GM23338 (cell line): ENCODE measurements at regions not wholly inside any gene's neighbourhood (a gene's known extent, or its start where the extent isn't known, plus 50 kb on each side); places are given as distances from the start of the nearest gene placed in this dataset.

ENCODE experiments used
- ATAC-seq: fragments of 200-7000 bp; cut with Tn5 transposase; 3 replicates; pipeline ENCODE4 v1.9.1; 2020
- DNase-seq: peaks from one replicate; pipeline ENCODE4 v3.0.0-alpha.2; 2015; ENCODE audit warnings: low spot score
- H2AFZ ChIP-seq: fragments of 200-600 bp; sonication (generic); 2 replicates; pipeline ENCODE4 v1.8.0; 2016; ENCODE audit warnings: antibody characterized with exemption, mild to moderate bottlenecking, moderate library complexity
- H3F3A ChIP-seq: fragments of 200-600 bp; sonication (generic); replicated peaks from 2 replicates; pipeline ENCODE4 v1.8.0; 2017; ENCODE audit warnings: antibody characterized with exemption, mixed run types, low read depth
- H3K27ac ChIP-seq: fragments of 200-600 bp; sonication (generic); 2 replicates; pipeline ENCODE4 v1.6.1; 2016; ENCODE audit warnings: low read depth
- H3K27me3 ChIP-seq: fragments of 200-600 bp; sonication (generic); 2 replicates; pipeline ENCODE4 v1.8.0; 2016; ENCODE audit warnings: mild to moderate bottlenecking, mixed run types, moderate library complexity; ENCODE audit not compliant: insufficient read depth
- H3K36me3 ChIP-seq: fragments of 200-600 bp; sonication (generic); 2 replicates; pipeline ENCODE4 v1.8.0; 2016; ENCODE audit warnings: mild to moderate bottlenecking; ENCODE audit not compliant: insufficient read depth
- H3K4me1 ChIP-seq: fragments of 200-600 bp; sonication (generic); 2 replicates; pipeline ENCODE4 v1.8.0; 2016; ENCODE audit warnings: mild to moderate bottlenecking, moderate library complexity; ENCODE audit not compliant: insufficient read depth
- H3K4me2 ChIP-seq: fragments of 200-600 bp; sonication (generic); 2 replicates; pipeline ENCODE4 v1.7.1; 2017; ENCODE audit warnings: mixed run types
- H3K4me3 ChIP-seq: fragments of 200-600 bp; sonication (generic); 2 replicates; pipeline ENCODE4 v1.6.1; 2016; ENCODE audit warnings: mixed run types
- H3K79me2 ChIP-seq: fragments of 200-600 bp; sonication (generic); replicated peaks from 2 replicates; pipeline ENCODE4 v1.8.0; 2017; ENCODE audit warnings: mild to moderate bottlenecking; ENCODE audit not compliant: insufficient read depth
- H3K9me2 ChIP-seq: fragments of 200-600 bp; sonication (generic); 2 replicates; pipeline ENCODE4 v1.8.0; 2017; ENCODE audit not compliant: insufficient read depth
- H4K20me1 ChIP-seq: fragments of 200-600 bp; sonication (generic); replicated peaks from 2 replicates; pipeline ENCODE4 v1.8.0; 2017; ENCODE audit warnings: mild to moderate bottlenecking; ENCODE audit not compliant: insufficient read depth
- H3K27ac Mint-ChIP-seq: 2 replicates; pipeline ENCODE4 v1.8.0; 2020; ENCODE audit warnings: inconsistent platforms, mild to moderate bottlenecking, moderate library complexity, mixed read lengths
- H3K27me3 Mint-ChIP-seq: 3 replicates; pipeline ENCODE4 v1.8.0; 2022; ENCODE audit warnings: low read depth, mild to moderate bottlenecking, moderate library complexity, mixed read lengths, inconsistent platforms; ENCODE audit not compliant: insufficient read depth, poor library complexity
- H3K36me3 Mint-ChIP-seq: 3 replicates; pipeline ENCODE4 v1.8.0; 2021; ENCODE audit warnings: low read depth, mild to moderate bottlenecking, inconsistent platforms, moderate library complexity, mixed read lengths
- H3K4me1 Mint-ChIP-seq: 3 replicates; pipeline ENCODE4 v1.8.0; 2020; ENCODE audit warnings: mild to moderate bottlenecking, inconsistent platforms, mixed read lengths
- H3K4me3 Mint-ChIP-seq: 3 replicates; pipeline ENCODE4 v1.8.0; 2021; ENCODE audit warnings: moderate library complexity, mild to moderate bottlenecking, inconsistent platforms, mixed read lengths
- H3K9me3 Mint-ChIP-seq: 3 replicates; pipeline ENCODE4 v1.8.0; 2020; ENCODE audit warnings: moderate library complexity, mild to moderate bottlenecking, inconsistent platforms, mixed read lengths
- CREB1 ChIP-seq: fragments of 250-450 bp; sonication (Bioruptor Pico); IDR thresholded peaks from 2 replicates; pipeline ENCODE4 v1.5.0; 2020; ENCODE audit warnings: low read depth, mild to moderate bottlenecking, moderate library complexity
- EZH2 ChIP-seq: fragments of 200-600 bp; sonication (generic); IDR thresholded peaks from one replicate; pipeline ENCODE4 v1.8.0; 2017; ENCODE audit warnings: antibody characterized with exemption, mild to moderate bottlenecking, low read depth; ENCODE audit not compliant: unreplicated experiment
- EZH2phosphoT487 ChIP-seq: fragments of 200-600 bp; sonication (generic); IDR thresholded peaks from one replicate; pipeline ENCODE4 v1.8.1; 2018; ENCODE audit warnings: antibody characterized with exemption; ENCODE audit not compliant: unreplicated experiment
- JUNB ChIP-seq: IDR thresholded peaks from one replicate; pipeline ENCODE4 v1.6.1; 2016; ENCODE audit warnings: antibody characterized with exemption; ENCODE audit not compliant: unreplicated experiment
- NANOG ChIP-seq: IDR thresholded peaks from 2 replicates; pipeline ENCODE4 v1.6.1; 2016; ENCODE audit warnings: antibody characterized with exemption, borderline replicate concordance
- POLR2AphosphoS5 ChIP-seq: IDR thresholded peaks from 2 replicates; pipeline ENCODE4 v1.6.1; 2016; ENCODE audit warnings: antibody characterized with exemption, low read depth
- STAT1 ChIP-seq: IDR thresholded peaks from one replicate; pipeline ENCODE4 v1.6.1; 2016; ENCODE audit warnings: antibody characterized with exemption; ENCODE audit not compliant: unreplicated experiment
- ZNF114 ChIP-seq: fragments of 250-450 bp; sonication (Bioruptor Pico); IDR thresholded peaks from 2 replicates; pipeline ENCODE4 v1.5.0; 2020; ENCODE audit warnings: mild to moderate bottlenecking, moderate library complexity
- ZNF331 ChIP-seq: fragments of 250-450 bp; sonication (Bioruptor Pico); IDR thresholded peaks from 2 replicates; pipeline ENCODE4 v1.5.0; 2020; ENCODE audit warnings: low read depth, mild to moderate bottlenecking, moderate library complexity
- TF ChIP-seq, protein P1 (sequence below): IDR thresholded peaks from 2 replicates; pipeline ENCODE4 v1.6.1; 2016; ENCODE audit warnings: antibody characterized with exemption
- TF ChIP-seq, protein P2 (sequence below), 2 experiments: fragments of 200-600 bp in 1 of 2; sonication (generic) in 1 of 2; conservative IDR thresholded peaks; 2 replicates each; pipeline versions ENCODE4 v1.5.1 to v1.6.1; 2016 to 2017; ENCODE audit warnings: antibody characterized with exemption in 2 of 2, low read depth in 2 of 2, mild to moderate bottlenecking in 2 of 2, moderate library complexity in 1 of 2
- TF ChIP-seq, protein P3 (sequence below): IDR thresholded peaks from one replicate; pipeline ENCODE4 v1.6.1; 2018; ENCODE audit warnings: antibody characterized with exemption; ENCODE audit not compliant: unreplicated experiment

DNA sequence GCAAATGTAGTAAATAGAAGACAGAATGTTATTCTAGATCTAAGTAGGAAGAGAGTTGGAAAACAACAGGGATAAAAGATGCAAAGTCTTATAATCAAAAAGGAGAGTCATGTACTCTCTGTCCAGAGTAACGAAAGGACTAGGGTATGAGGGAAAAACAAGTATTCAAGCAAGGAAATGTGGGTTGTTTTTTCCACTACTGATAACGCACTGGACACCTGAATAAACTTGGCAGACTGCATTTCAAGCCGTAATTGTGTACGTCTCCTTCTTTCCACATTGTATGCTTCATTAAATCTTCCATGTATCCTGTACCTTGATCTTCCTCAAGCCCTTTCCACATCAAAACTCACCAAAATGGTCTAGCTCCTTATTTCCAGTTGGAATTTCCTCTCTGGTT, 420.6 kb downstream of the ZEB2 start:
- peaks cover 10% of the 10 kb centered on the region for H3K36me3 ChIP-seq
- DNase-seq (no peak), ATAC-seq (no peak)
- H3K27ac Mint-ChIP-seq, result no peak overlapping the region
- H3K4me2 ChIP-seq, result no peak overlapping the region
- no peak overlapping the region for H2AFZ ChIP-seq
- H3K36me3 Mint-ChIP-seq, result peaks cover 12% of the 10 kb centered on the region; the same call in 2 of the 3 replicates
- H3F3A ChIP-seq, result no peaks in the 10 kb centered on the region
- peaks cover 15% of the 10 kb centered on the region for H3K9me3 Mint-ChIP-seq
- TF ChIP-seq ZNF114 (CRISPR knock-in tag), result no peak
- TF ChIP-seq, protein P1, sequence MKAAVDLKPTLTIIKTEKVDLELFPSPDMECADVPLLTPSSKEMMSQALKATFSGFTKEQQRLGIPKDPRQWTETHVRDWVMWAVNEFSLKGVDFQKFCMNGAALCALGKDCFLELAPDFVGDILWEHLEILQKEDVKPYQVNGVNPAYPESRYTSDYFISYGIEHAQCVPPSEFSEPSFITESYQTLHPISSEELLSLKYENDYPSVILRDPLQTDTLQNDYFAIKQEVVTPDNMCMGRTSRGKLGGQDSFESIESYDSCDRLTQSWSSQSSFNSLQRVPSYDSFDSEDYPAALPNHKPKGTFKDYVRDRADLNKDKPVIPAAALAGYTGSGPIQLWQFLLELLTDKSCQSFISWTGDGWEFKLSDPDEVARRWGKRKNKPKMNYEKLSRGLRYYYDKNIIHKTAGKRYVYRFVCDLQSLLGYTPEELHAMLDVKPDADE, result no peak
- TF ChIP-seq, protein P2, sequence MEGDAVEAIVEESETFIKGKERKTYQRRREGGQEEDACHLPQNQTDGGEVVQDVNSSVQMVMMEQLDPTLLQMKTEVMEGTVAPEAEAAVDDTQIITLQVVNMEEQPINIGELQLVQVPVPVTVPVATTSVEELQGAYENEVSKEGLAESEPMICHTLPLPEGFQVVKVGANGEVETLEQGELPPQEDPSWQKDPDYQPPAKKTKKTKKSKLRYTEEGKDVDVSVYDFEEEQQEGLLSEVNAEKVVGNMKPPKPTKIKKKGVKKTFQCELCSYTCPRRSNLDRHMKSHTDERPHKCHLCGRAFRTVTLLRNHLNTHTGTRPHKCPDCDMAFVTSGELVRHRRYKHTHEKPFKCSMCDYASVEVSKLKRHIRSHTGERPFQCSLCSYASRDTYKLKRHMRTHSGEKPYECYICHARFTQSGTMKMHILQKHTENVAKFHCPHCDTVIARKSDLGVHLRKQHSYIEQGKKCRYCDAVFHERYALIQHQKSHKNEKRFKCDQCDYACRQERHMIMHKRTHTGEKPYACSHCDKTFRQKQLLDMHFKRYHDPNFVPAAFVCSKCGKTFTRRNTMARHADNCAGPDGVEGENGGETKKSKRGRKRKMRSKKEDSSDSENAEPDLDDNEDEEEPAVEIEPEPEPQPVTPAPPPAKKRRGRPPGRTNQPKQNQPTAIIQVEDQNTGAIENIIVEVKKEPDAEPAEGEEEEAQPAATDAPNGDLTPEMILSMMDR (conservative IDR thresholded peaks at IDR 0.05; ENCODE audit: low read depth in 2 of 2), result no peak
- no peak for TF ChIP-seq EZH2
- no peak for TF ChIP-seq CREB1 (CRISPR knock-in tag)
- no peak for TF ChIP-seq ZNF331
- TF ChIP-seq NANOG, result no peak
- H3K9me2 ChIP-seq, result no peaks in the 10 kb centered on the region
- no peaks in the 10 kb centered on the region for H3K27me3 ChIP-seq
- H3K79me2 ChIP-seq, result no peaks in the 10 kb centered on the region
- H4K20me1 ChIP-seq, result no peaks in the 10 kb centered on the region
- H3K4me1 Mint-ChIP-seq, result peaks cover 7% of the 10 kb centered on the region; the same call in 2 of the 3 replicates
- no peak overlapping the region for H3K27ac ChIP-seq
- no peaks in the 10 kb centered on the region for H3K4me1 ChIP-seq
- no peaks in the 10 kb centered on the region for H3K27me3 Mint-ChIP-seq
- no peak overlapping the region for H3K4me3 ChIP-seq
- no peak overlapping the region for H3K4me3 Mint-ChIP-seq

DNA sequence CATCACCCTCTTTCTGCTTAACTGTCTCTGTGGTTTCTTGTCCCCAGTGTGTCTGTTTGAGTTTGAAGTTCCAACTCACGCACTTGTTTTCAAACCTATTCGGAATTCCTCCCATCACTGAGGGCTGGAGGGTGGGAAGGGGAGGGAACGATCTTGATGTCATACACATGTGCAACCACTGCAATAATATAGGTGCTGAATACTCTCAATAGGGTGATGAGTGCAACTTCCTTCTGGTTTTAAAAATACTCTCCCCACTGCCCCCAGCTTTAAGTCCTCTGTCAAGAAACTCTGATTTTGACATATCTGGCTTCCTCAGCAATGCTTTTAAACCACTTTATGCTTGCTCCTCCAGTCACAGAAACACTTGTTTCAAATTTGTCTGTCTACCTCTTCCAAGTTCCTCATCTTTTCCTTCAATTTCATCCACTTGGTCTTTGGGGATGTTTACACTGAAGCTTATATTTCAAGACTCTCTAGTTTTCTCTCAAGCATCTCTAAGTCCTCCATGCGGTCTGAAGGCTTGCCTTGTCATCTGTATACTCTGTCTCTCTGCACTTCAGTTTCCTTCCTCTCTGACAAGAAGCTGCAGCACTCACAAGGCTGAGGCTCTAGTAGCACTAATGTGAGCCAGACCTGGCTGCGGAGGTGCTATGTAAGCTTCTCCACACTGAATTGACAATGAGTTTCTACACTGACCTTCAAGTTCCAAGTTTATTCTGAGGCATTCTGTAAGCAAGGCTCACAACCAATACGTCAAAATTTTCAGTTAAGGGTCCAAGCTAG, 422.3 kb downstream of the ZEB2 start:
- Histone ChIP-seq H3K9me2 (no peaks in the 10 kb centered on the region; the same call in 1 of the 2 replicates), H3K27ac (no peak overlapping the region)
- TF ChIP-seq CREB1 (CRISPR knock-in tag) (no peak), EZH2phosphoT487 (no peak), POLR2AphosphoS5 (no peak), EZH2 (no peak), STAT1 (no peak), JUNB (no peak), NANOG (no peak)
- TF ChIP-seq, protein P1, result no peak
- TF ChIP-seq, protein P3, sequence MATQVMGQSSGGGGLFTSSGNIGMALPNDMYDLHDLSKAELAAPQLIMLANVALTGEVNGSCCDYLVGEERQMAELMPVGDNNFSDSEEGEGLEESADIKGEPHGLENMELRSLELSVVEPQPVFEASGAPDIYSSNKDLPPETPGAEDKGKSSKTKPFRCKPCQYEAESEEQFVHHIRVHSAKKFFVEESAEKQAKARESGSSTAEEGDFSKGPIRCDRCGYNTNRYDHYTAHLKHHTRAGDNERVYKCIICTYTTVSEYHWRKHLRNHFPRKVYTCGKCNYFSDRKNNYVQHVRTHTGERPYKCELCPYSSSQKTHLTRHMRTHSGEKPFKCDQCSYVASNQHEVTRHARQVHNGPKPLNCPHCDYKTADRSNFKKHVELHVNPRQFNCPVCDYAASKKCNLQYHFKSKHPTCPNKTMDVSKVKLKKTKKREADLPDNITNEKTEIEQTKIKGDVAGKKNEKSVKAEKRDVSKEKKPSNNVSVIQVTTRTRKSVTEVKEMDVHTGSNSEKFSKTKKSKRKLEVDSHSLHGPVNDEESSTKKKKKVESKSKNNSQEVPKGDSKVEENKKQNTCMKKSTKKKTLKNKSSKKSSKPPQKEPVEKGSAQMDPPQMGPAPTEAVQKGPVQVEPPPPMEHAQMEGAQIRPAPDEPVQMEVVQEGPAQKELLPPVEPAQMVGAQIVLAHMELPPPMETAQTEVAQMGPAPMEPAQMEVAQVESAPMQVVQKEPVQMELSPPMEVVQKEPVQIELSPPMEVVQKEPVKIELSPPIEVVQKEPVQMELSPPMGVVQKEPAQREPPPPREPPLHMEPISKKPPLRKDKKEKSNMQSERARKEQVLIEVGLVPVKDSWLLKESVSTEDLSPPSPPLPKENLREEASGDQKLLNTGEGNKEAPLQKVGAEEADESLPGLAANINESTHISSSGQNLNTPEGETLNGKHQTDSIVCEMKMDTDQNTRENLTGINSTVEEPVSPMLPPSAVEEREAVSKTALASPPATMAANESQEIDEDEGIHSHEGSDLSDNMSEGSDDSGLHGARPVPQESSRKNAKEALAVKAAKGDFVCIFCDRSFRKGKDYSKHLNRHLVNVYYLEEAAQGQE, result no peak

More for the DNA sequence above, 422.3 kb downstream of the ZEB2 start:
- Histone ChIP-seq H3F3A (no peaks in the 10 kb centered on the region), H3K36me3 (no peaks in the 10 kb centered on the region), H3K79me2 (no peaks in the 10 kb centered on the region), H4K20me1 (no peaks in the 10 kb centered on the region), H2AFZ (no peak overlapping the region), H3K27me3 (no peaks in the 10 kb centered on the region), H3K4me2 (no peak overlapping the region), H3K4me1 (no peaks in the 10 kb centered on the region), H3K4me3 (no peak overlapping the region)
- DNase-seq (no peak), ATAC-seq (no peak)
- no peaks in the 10 kb centered on the region for H3K27me3 Mint-ChIP-seq
- peaks cover 7% of the 10 kb centered on the region; the same call in 2 of the 3 replicates for H3K4me1 Mint-ChIP-seq
- no peak overlapping the region for H3K27ac Mint-ChIP-seq
- H3K4me3 Mint-ChIP-seq, result no peak overlapping the region
- H3K36me3 Mint-ChIP-seq, result no peaks in the 10 kb centered on the region; the same call in 2 of the 3 replicates
- H3K9me3 Mint-ChIP-seq, result no peaks in the 10 kb centered on the region
